ENCODE measurements at regions not wholly inside any gene's neighbourhood (a gene's known extent, or its start where the extent isn't known, plus 50 kb on each side); places are given as distances from the start of the nearest gene placed in this dataset.

DNA sequence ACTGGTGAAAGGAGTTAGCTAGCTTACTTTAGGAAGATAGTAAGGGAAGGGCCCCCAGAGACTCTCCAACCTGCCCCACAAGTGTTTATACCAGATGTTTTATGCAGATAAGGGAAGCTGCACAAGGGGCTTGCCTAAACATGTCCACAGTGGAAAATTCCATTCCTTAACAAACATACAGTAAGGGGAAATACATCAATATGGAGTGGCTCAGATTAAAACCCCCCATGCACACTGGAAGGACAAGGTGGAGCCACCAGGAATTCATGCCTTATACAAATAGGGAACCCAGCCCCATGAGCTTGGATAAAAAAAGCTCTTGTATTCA is 106.3 kb upstream of the GPBP1 start:
- TF ChIP-seq, protein P1, sequence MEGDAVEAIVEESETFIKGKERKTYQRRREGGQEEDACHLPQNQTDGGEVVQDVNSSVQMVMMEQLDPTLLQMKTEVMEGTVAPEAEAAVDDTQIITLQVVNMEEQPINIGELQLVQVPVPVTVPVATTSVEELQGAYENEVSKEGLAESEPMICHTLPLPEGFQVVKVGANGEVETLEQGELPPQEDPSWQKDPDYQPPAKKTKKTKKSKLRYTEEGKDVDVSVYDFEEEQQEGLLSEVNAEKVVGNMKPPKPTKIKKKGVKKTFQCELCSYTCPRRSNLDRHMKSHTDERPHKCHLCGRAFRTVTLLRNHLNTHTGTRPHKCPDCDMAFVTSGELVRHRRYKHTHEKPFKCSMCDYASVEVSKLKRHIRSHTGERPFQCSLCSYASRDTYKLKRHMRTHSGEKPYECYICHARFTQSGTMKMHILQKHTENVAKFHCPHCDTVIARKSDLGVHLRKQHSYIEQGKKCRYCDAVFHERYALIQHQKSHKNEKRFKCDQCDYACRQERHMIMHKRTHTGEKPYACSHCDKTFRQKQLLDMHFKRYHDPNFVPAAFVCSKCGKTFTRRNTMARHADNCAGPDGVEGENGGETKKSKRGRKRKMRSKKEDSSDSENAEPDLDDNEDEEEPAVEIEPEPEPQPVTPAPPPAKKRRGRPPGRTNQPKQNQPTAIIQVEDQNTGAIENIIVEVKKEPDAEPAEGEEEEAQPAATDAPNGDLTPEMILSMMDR (IDR thresholded peaks at IDR 0.05 in 2 of 3, conservative IDR thresholded peaks at IDR 0.05 in 1 of 3; ENCODE audit: borderline replicate concordance in 1 of 3, insufficient read depth in 1 of 3, low read depth in 2 of 3, low read length in 2 of 3): no peak
- TF ChIP-seq EZH2 (IDR thresholded peaks at IDR 0.05) (no peak), CEBPB (IDR thresholded peaks at IDR 0.05; ENCODE audit: low read depth) (no peak), POLR2A (IDR thresholded peaks at IDR 0.05; ENCODE audit: borderline replicate concordance, extremely low read depth, insufficient read depth, insufficient read length) (no peak), ZNF274 (IDR thresholded peaks at IDR 0.05; ENCODE audit: low read depth, low read length) (no peak)
- TF ChIP-seq, protein P2, sequence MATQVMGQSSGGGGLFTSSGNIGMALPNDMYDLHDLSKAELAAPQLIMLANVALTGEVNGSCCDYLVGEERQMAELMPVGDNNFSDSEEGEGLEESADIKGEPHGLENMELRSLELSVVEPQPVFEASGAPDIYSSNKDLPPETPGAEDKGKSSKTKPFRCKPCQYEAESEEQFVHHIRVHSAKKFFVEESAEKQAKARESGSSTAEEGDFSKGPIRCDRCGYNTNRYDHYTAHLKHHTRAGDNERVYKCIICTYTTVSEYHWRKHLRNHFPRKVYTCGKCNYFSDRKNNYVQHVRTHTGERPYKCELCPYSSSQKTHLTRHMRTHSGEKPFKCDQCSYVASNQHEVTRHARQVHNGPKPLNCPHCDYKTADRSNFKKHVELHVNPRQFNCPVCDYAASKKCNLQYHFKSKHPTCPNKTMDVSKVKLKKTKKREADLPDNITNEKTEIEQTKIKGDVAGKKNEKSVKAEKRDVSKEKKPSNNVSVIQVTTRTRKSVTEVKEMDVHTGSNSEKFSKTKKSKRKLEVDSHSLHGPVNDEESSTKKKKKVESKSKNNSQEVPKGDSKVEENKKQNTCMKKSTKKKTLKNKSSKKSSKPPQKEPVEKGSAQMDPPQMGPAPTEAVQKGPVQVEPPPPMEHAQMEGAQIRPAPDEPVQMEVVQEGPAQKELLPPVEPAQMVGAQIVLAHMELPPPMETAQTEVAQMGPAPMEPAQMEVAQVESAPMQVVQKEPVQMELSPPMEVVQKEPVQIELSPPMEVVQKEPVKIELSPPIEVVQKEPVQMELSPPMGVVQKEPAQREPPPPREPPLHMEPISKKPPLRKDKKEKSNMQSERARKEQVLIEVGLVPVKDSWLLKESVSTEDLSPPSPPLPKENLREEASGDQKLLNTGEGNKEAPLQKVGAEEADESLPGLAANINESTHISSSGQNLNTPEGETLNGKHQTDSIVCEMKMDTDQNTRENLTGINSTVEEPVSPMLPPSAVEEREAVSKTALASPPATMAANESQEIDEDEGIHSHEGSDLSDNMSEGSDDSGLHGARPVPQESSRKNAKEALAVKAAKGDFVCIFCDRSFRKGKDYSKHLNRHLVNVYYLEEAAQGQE (IDR thresholded peaks at IDR 0.05; ENCODE audit: low read depth): no peak

All from HCT116 (cell line).